ENCODE measurements at regions not wholly inside any gene's neighbourhood (a gene's known extent, or its start where the extent isn't known, plus 50 kb on each side); places are given as distances from the start of the nearest gene placed in this dataset.
"Not testable (repeated sequence)": the region's sequence is repeated elsewhere in the genome, so short reads cannot be mapped to it uniquely, and the experiment has no call there.

- DNase-seq = no peak
These were observed 304.6 kb downstream of the ABCC12 start for GRCh38 chr16:47851146-47851545.

GRCh38 chr16:47849736-47850135 lies 306.1 kb downstream of the ABCC12 start:
- DNase-seq = no peak

- DNase-seq = no peak
These were observed 307.2 kb downstream of the ABCC12 start for GRCh38 chr16:47848421-47849109.

- DNase-seq = no peak
These were observed 308.4 kb downstream of the ABCC12 start for GRCh38 chr16:47847220-47847970.

GRCh38 chr16:47834485-47835024 lies 321.2 kb downstream of the ABCC12 start:
- no peak for DNase-seq

- no peak for DNase-seq
These were observed 322.0 kb downstream of the ABCC12 start for GRCh38 chr16:47833771-47834170.

GRCh38 chr16:47829850-47830600 lies 325.8 kb downstream of the ABCC12 start:
- no peak for DNase-seq

- no peak for DNase-seq
These were observed 329.7 kb downstream of the ABCC12 start for GRCh38 chr16:47826070-47826469.

GRCh38 chr16:47817048-47817447 lies 338.7 kb downstream of the ABCC12 start:
- DNase-seq = no peak

- DNase-seq = no peak
These were observed 339.3 kb downstream of the ABCC12 start for GRCh38 chr16:47816511-47816910.

- no peak for DNase-seq
These were observed 340.1 kb downstream of the ABCC12 start for GRCh38 chr16:47815655-47816054.

GRCh38 chr16:47811758-47812157 lies 344.0 kb downstream of the ABCC12 start:
- not testable (repeated sequence) for DNase-seq

GRCh38 chr16:47806309-47806847 lies 345.2 kb downstream of the PHKB start:
- DNase-seq = no peak

- DNase-seq = no peak
These were observed 326.6 kb downstream of the PHKB start for GRCh38 chr16:47787696-47788095.

GRCh38 chr16:47781673-47782072 lies 320.5 kb downstream of the PHKB start:
- no peak for DNase-seq

GRCh38 chr16:47780213-47780875 lies 319.2 kb downstream of the PHKB start:
- no peak for DNase-seq

GRCh38 chr16:47779201-47780016 lies 318.3 kb downstream of the PHKB start:
- no peak for DNase-seq

- DNase-seq = no peak
These were observed 317.1 kb downstream of the PHKB start for GRCh38 chr16:47778106-47778801.

- no peak for DNase-seq
These were observed 316.1 kb downstream of the PHKB start for GRCh38 chr16:47777220-47777619.

GRCh38 chr16:47774661-47775060 lies 313.5 kb downstream of the PHKB start:
- no peak for DNase-seq

- DNase-seq = no peak
These were observed 292.5 kb downstream of the PHKB start for GRCh38 chr16:47753659-47754058.

All from amniotic stem cell (primary cell).